ENCODE measurements at regions not wholly inside any gene's neighbourhood (a gene's known extent, or its start where the extent isn't known, plus 50 kb on each side); places are given as distances from the start of the nearest gene placed in this dataset.

DNA sequence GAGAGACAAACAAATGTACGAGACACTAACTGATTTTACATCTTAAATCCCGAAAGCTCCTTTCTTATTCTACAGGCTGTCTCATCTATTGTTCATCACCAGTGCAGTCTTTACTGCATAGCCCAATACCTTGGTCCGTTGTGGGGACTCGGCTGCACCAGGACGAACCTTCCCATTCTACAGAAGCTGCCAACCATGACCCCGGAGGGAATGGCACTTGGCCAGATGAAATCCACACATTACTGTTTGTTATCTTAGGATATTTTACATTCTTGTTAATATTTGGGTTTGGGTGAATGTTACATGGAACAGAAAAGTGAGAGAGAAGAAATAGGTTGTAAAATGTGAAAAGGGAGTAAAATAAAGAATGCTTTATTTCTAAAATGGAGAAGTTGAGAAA, 195.1 kb downstream of the RFC3 start:
- Mint-ChIP-seq H3K27me3 (ENCODE audit: low read depth) (no peaks in the 10 kb centered on the region), H3K4me1 (no peaks in the 10 kb centered on the region), H3K9me3 (no peaks in the 10 kb centered on the region), H3K27ac (no peak overlapping the region; a peak in 1 of 7 replicates), H3K4me3 (no peak overlapping the region), H3K36me3 (ENCODE audit: insufficient read depth in 1 of 3, low read depth in 3 of 3) (no peaks in the 10 kb centered on the region)
- Histone ChIP-seq H3K9ac (ENCODE audit: extremely low read depth, insufficient read length, low read length) (no peak overlapping the region), H3K56ac (ENCODE audit: insufficient read length, low read depth, low read length) (no peak overlapping the region), H2AK5ac (ENCODE audit: insufficient read length, low read length) (no peak overlapping the region), H3K14ac (ENCODE audit: insufficient read depth, low read length) (no peak overlapping the region), H3K27ac (ENCODE audit: insufficient read length, low read depth, low read length) (no peak overlapping the region), H3K4me2 (ENCODE audit: insufficient read depth, insufficient read length, low read length) (no peak overlapping the region), H2BK5ac (ENCODE audit: insufficient read length, low read length) (no peak overlapping the region), H2BK20ac (ENCODE audit: low read depth, low read length, poor library complexity, severe bottlenecking) (no peak overlapping the region), H3K4me1 (ENCODE audit: insufficient read depth, low read length) (no peaks in the 10 kb centered on the region), H3T11ph (ENCODE audit: low read length) (no peak overlapping the region), H4K91ac (ENCODE audit: insufficient read length, low read depth, low read length) (no peak overlapping the region), H4K8ac (replicated peaks; ENCODE audit: insufficient read length, low read depth, low read length) (no peak overlapping the region), H4K20me1 (ENCODE audit: control insufficient read depth, insufficient read depth, insufficient read length) (no peaks in the 10 kb centered on the region), H3K4ac (ENCODE audit: low read depth, low read length) (no peak overlapping the region), H3K18ac (ENCODE audit: insufficient read length, low read depth, low read length) (no peak overlapping the region), H3K23me2 (ENCODE audit: insufficient read length, low read depth, low read length, poor library complexity, severe bottlenecking) (no peaks in the 10 kb centered on the region), H2AFZ (ENCODE audit: low read length) (no peak overlapping the region), H3K23ac (ENCODE audit: insufficient read length, low read depth, low read length) (no peak overlapping the region), H3K79me2 (ENCODE audit: insufficient read depth, low read length) (no peaks in the 10 kb centered on the region), H3K79me1 (ENCODE audit: insufficient read depth, low read depth, low read length, poor library complexity, severe bottlenecking) (no peaks in the 10 kb centered on the region), H2BK12ac (ENCODE audit: insufficient read length, low read depth, low read length) (no peak overlapping the region), H2BK120ac (ENCODE audit: low read depth, low read length, poor library complexity, severe bottlenecking) (no peak overlapping the region), H3K9me3 (ENCODE audit: control insufficient read depth, low read depth, low read length) (no peaks in the 10 kb centered on the region), H4K5ac (ENCODE audit: insufficient read length, low read depth, low read length) (no peak overlapping the region), H3K27me3 (ENCODE audit: insufficient read depth, low read length) (no peaks in the 10 kb centered on the region), H2BK15ac (ENCODE audit: low read depth, low read length) (no peak overlapping the region)
- no peak for DNase-seq
- WGBS (ENCODE audit: extremely low coverage, insufficient read length, low lambda C conversion rate) = no CpG with 5 or more reads among the region's 6 CpGs
- TF ChIP-seq, protein P1, sequence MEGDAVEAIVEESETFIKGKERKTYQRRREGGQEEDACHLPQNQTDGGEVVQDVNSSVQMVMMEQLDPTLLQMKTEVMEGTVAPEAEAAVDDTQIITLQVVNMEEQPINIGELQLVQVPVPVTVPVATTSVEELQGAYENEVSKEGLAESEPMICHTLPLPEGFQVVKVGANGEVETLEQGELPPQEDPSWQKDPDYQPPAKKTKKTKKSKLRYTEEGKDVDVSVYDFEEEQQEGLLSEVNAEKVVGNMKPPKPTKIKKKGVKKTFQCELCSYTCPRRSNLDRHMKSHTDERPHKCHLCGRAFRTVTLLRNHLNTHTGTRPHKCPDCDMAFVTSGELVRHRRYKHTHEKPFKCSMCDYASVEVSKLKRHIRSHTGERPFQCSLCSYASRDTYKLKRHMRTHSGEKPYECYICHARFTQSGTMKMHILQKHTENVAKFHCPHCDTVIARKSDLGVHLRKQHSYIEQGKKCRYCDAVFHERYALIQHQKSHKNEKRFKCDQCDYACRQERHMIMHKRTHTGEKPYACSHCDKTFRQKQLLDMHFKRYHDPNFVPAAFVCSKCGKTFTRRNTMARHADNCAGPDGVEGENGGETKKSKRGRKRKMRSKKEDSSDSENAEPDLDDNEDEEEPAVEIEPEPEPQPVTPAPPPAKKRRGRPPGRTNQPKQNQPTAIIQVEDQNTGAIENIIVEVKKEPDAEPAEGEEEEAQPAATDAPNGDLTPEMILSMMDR (conservative IDR thresholded peaks at IDR 0.05) = no peak

All from H9 (cell line).